Dedifferentiated amniotic fluid mesenchymal stem cell (primary cell): ENCODE measurements at regions not wholly inside any gene's neighbourhood (a gene's known extent, or its start where the extent isn't known, plus 50 kb on each side); places are given as distances from the start of the nearest gene placed in this dataset.
"Not testable (repeated sequence)": the region's sequence is repeated elsewhere in the genome, so short reads cannot be mapped to it uniquely, and the experiment has no call there.

Experiments used
- DNase-seq: peaks from one replicate; pipeline ENCODE4 v3.0.0-alpha.2; 2016; ENCODE audit errors: extremely low spot score

DNA sequence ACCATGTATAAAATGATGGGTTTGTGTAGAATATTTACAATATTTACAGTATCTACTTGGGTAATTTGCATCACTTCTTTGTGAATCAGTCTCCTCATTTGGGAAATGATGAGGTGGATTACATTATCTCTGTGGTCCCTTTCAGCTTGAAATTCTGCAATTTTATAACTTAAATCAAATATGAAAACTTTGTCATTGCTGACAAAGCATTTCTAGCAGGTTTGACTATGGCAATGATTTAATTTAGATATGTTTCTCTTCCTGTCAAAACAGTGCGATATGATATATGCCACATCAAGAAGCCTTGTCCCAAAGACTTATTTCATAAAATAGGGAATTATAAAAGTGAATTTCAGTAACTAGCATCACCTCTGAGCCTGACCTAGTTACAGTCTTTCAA, 315.8 kb upstream of the MEIS2 start:
- DNase-seq: peak; percentile 3

DNA sequence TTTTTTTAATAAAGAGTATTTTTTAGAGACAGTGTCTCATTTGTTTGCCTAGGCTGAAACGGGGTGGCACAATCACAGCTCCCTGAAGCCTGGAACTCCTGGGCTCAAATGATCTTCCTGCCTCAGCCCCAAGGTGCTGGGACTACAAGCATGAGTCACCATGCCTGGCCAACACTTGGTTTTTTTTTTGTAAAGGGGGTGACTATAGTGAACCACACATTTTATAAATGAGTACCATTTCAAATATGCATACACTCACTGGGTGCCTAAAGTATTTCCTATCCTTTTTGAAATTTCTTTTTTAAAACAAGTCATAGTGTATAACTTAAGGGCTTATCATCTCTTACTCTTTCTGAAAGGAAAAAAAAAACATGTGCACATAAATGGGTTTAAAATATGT, 325.2 kb upstream of the MEIS2 start:
- no peak for DNase-seq

DNA sequence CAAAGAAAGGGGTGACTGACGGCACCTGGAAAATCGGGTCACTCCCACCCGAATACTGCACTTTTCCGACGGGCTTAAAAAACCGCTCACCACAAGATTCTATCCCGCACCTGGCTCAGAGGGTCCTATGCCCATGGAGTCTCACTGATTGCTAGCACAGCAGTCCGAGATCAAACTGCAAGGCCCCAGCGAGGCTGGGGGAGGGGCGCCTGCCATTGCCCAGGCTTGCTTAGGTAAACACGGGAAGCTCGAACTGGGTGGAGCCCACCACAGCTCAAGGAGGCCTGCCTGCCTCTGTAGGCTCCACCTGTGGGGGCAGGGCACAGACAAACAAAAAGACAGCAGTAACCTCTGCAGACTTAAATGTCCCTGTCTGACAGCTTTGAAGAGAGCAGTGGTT, 327.0 kb upstream of the MEIS2 start:
- DNase-seq: not testable (repeated sequence)

DNA sequence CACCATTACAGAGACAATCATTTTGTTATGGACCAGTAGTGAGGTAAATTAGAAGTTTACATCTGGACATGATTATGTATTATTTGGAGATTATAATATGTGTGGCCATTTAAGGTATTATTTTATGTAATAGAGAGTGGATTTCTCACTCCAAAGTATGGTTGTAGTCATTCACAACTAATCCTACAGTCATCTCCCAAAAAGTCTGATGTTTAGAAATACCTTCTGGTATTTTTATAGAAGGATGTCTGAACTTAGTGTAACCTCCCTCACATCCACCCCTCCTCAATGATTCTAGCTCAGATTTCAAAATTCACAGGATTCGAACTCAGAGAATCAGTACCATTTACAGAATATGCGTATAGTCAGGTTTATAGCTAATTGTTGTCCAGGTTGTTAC, 346.6 kb upstream of the MEIS2 start:
- DNase-seq: no peak

DNA sequence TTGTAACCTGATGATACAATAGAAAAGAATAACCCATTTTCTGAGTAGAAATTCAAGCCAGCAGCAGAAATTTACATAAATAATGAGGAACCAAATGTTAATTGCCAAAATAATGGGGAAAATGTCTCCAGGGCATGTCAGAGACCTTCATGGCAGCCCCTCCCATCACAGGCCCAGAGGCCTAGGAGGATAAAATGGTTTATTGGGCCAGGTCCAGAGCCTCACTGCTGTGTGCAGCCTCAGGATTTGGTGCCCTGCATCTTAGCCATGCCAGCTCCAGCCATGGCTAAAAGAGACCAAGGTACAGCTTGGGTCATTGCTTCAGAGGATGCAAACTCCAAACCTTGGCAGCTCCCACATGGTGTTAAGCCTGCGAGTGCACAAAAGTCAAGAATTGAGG, 352.1 kb upstream of the MEIS2 start:
- no peak for DNase-seq

DNA sequence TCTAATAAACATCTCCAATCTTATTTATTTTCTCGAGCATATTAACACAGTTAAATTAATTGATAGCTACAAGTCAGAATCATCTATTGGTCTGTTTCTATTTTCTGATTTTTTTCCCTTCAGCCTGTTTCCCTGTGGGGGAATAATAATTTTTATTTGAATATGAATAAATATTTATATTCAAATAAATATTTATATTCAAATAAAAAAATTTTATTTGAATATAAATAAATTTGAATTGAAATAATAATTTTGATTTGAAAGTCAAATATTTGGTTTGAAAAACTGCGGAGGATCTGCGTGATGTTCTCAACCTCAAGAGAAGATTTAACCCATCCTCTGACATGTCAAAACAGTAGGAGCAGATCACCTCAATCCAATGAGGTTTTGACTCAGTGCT, 380.1 kb upstream of the MEIS2 start:
- no peak for DNase-seq

DNA sequence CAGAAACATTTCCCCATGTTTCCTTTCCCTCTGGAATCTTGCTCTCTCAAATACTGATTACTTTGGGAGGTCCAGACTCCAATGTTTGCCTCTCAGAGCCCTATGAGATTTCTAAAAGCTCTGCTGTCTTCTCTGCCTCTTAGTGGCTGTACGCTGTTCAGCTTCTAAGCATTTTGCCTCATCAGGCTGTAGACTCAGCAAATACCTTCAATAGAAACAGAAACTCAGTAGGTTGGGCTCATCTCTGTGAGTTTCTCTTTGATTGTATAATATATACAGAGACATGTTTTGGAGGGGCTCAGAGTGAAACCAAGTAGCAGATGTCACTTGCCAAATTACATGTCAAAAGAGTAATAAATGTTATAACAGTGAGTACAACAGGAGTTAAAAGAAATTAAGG, 380.8 kb upstream of the MEIS2 start:
- DNase-seq: no peak

DNA sequence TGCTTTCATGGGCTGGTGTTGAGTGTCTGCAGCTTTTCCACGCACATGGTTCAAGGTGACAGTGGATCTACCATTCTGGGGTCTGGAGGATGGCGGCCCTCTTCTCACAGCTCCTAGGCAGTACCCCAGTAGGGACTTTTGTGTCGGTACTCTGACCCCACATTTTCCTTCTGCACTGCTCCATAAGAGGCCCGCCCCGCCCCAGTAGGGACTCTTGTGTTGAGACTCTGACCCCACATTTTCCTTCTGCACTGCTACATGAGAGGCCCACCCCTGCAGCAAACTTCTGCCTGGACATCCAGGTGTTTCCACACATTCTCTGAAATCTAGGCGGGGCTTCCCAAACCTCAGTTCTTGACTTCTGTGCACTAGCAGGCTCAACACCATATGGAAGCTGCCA, 383.4 kb upstream of the MEIS2 start:
- no peak for DNase-seq

DNA sequence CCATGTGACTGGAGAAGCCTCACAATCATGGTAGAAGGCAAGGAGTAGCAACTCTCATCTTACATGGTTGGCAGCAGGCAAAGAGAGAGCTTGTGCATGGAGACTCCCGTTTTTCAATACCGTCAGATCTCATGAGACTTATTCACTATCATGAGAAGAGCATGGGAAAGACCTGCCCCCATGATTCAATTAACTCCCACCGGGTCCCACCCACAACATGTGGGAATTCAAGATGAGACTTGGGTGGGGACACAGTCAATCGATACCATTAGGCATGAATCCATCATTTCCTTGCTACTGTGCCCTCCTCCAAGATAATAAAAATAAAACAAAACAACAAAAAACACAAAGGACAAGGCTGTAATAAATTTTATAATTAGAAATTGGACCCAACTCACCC, 384.7 kb upstream of the MEIS2 start:
- no peak for DNase-seq

DNA sequence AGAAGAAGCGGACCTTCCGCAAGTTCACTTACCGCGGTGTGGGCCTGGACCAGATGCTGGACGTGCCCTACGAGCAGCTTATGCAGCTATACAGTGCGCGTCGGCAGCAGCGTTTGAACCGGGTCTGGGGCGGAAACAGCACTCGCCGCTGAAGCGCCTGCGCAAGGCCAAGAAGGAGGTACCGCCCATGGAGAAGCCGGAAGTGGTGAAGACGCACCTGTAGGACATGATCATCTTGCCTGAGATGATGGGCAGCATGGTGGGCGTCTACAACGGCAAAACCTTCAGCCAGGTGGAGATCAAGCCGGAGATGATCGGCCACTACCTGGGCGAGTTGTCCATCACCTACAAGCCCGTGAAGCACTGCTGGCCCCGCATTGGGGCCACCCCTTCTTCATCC, 390.4 kb upstream of the MEIS2 start:
- DNase-seq: no peak

DNA sequence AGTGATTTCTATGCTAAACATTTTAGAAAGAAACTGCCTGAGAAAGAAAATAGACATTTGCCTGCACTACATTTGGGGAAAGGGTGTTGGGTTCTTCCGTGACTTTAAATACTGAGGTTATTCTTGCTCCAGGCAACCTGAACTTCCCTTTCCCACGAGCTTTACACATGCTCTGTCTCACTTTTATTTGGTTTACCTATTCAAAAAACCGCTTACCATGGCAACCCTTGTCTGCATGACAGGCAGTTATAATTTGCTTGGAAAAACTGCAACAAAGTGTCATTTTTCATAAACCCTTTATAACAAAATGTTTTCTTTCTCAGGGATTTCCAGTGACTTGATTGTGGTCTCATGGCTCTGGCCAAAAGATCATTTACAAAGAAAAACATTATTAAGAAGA, 416.3 kb upstream of the MEIS2 start:
- DNase-seq: no peak

DNA sequence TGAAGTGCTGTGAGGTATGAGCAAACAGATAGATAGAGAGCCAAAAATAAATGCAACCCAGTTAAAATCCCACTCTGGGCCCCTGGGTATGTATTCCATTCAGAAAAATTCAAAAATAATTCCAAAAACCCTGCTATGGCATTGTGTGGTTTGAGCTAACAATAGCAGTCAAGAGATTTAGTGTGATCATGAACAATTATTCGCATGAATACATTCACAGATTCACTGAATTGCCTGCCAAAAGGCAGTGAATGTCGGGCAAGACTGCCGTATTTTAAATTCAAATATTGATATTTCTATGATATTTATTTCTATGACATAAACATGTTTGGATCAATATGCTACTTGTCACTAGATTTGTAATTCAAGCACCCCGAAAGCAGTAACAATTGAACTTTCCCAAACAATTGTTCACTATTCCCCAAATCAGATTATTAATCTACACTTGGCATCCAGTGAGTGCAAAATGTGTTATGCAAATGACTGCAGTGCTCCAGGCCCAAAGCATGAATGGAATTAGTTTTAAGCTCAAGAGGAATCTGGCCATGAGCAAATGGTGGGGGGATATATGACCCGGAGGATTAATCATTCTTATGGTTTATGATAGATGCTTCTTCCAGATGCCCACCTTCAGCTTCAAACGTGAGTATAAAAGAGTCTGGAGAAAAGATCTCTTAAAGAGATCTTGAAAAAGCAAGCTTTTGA, 417.0 kb upstream of the MEIS2 start:
- no peak for DNase-seq

DNA sequence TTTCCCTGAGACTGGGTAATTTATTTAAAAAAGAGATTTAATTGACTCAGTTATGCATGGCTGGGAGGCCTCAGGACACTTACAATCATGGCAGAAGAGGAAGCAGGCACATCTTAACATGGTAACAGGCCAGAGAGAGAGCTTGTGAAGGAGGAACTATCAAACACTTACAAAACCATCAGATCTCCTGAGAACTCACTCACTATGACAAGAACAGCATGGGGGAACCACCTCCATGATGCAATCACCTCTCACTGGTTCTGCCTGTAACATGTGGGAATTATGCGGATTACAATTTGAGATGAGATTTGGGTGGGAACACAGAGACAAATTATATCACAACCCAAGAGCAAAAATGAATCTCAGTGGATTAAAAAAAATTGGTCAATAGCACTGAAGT, 416.0 kb upstream of the TMCO5A start:
- no peak for DNase-seq

DNA sequence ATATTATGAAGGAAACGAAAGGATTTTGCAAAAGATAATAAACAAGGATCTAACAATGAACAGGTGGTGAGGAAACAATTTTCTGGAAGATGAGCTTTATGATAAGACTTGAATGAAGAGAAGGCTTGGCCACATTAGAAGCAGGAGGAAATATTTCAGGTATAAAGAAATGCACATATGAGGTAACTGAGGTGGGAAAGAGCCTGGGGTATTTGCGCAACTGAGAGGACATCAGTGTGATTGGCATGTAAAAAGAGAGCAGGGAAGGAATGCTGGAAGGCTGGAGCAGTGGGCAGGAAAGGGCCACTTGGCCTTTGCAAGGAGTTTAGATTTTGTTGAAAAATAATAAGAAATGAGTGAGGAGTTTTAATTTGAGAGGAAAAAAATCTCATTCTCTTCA, 414.4 kb upstream of the TMCO5A start:
- DNase-seq: no peak

DNA sequence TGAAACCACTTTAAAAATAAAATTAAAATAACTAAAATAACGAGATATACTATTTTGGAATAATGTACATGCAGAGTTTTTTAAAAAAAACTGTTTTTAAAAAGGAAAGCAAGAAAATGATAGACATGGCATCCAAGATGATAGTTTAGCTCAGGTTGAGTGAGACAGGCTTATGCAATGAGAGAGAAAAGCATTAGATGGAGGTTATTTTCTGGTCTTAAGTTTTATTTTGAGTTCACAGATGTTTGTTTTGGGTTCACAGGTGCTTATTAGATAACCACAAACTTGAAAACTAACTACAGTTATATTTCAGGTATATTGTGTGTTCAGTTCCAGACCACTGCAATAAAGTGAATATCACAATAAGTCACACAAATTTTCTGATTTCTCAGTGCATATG, 413.6 kb upstream of the TMCO5A start:
- no peak for DNase-seq

DNA sequence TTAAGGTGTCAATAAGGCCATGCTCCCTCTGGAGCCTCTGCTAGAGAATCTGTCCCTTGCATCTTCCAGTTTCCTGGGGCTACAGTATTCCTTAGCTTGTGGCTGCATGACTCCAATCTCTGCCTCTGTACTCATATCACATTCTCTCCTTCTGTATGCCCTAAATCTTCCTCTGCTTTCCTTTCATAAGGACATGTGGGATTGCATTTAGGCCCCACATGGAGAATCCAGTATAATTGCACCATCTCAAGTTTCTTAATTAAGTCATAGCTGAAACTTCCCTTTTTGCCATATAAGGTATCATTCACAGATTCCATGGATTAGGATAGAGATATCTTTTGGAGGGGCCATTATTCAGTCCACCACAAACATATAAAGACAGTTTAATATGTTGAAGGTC, 409.8 kb upstream of the TMCO5A start:
- no peak for DNase-seq

DNA sequence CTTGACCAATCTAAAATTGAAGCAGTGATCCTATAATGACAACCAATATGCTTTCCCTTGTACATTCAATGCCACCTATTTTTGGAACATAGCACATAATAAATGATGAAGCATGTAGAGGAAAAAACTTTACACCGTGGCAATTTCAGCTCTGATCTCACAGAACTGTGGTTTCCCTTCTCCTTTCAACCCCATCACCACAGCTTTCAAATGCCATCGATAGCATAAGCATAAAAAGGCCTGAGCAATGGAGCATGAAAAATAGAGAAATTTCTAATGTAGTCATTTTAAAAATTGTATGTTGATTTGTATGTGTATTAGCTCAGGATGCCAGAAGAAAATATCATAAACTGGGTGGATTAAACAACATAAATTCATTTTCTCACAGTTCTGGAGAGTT, 406.0 kb upstream of the TMCO5A start:
- DNase-seq: no peak

DNA sequence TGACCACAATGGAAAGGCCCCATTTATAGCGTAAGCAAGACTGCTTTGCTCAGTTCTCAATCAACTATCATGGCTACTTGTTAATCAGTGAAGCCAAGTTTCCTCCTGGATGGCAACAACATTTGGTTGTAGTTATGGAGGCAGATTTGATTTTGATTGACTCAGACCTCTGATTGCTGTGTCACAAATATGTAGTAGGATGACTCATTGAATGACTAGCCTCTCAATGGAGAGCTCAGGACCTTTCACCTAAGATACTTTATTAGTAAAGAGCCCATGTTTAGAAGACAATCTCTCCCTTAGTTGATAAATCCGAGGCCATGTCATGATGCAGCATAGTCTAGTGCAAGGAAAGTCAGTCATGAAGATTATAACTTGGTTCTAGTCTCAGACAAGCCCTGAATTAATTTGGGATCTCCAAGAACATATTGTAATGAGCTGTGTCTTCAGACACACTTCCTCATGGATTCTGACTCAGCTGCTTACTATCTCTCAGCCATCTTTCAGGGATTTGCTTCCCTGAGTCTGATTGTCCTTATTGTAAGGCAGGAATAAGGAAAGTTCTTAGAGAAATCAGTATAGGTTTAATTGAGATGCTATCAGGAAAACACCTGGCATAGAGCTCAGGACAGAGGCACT, 397.4 kb upstream of the TMCO5A start:
- no peak for DNase-seq

DNA sequence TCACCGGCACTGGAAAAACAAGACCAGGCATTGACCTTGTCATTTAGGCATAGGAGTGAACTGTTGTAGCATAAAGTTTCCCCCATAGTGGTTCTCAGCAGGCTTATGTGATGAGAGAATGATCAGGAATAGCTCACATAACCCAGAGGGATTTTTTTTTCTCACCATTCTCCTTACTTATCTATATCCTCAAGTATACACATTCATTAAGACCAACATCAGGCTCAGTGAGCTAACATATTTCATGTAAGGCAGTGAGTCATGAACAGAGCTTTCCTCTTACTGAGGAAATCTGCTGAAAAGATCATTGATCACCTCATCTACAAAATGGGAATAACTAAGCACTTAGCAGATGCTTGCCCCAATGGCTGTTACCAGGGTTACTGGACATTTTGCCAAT, 396.6 kb upstream of the TMCO5A start:
- no peak for DNase-seq

DNA sequence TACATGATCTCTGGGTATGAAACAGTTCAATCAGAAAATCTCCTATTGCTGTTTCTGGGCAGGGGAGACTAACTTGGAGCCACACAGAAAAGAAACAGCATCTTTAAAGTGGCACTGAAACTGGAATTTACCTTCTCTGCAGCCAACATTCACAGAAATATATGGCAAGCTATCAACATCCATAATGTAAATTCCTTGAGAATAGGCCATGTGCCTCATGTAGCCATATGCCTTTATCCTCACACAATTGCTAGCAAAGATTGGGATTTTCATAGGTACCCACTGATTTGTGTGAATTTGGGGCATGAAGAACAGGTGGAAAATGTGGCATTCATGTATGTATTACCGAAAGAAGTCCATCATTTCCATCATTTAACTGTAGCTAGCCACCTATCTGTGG, 386.3 kb upstream of the TMCO5A start:
- DNase-seq: no peak

DNA sequence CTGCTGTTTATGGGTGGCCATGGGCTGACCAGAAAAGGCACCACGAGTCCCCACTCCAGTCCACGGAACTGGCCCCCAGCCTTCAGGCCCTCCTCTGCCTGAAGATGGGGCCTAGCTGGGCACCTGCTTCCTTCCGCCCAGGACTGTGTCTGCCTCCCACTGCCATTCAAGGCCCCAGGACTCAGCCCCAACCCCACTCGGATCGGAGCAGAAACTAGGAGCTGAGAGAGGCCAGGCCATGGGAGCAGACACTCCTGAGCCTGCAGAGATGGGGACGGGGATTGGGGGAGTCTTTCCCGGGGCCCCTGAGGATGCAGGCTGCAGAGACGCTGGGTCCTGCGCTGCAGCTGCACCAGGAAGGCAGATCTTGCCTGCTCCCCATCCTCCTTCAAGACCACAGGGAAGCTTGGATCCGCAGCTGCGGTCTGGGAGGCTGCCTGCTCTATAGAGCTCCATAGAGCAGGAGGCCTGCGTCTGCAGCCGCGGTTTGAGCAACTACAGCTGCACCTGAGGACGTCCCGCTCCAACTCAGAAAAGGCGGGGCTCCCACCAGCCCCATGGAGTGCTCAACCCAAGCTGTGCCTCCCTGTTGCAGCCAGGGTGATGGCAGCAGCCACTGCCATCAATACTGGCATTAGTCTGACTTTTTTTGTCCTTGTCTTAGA, 383.9 kb upstream of the TMCO5A start:
- DNase-seq: no peak

DNA sequence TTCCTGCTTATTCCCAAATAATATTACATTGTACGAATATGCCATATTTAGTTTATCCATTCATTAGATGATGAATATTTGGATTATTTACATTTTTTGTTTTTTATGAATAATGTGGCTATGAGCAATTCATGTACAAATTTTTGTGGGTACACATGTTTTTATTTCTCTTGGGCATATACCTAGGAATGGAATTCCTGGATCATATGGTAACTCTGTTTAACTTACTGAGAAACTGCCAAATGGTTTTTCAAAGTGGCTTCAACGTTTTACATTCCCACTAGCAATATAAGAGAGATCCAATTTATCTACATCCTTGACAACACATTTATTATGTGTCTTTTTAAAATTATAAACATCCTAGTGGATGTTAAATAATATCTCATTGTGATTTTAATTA, 362.0 kb upstream of the TMCO5A start:
- DNase-seq: no peak

DNA sequence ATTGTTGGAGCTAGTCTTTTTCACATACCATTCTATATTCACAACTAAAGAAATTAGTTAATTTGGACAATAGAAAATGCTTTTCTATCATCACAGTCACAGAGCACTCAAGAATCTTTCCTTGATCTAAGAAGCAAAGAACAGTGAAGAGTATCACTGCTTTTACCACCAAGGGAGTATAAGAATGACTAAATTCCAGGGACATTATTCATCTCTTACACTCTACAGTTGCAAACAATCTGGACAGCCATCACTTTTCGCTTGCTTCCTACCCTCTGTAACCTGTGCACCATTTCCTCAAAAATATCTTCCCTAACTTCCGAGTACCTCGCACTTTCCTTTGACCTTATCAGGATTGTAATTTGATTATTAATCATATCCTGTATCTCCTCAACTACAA, 359.5 kb upstream of the TMCO5A start:
- no peak for DNase-seq

DNA sequence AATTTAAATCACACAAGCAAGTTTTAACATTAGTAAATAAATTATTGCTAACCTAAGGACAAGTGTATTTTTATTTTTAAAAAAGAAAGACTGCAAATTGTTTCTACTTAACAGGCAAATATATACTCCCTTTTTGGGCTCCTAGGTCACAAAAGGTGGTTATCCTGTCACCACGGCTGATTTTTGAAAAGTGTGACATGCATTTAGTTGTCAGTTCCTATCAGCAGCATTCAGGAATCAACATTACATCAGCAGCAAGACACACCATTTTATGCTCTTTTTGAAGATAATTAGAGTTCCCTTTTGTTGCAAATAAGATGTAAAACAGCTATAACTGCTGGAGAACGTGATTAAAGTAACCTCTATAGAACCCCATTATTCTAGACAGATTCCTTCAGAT, 357.5 kb upstream of the TMCO5A start:
- no peak for DNase-seq
